ENCODE measurements at regions not wholly inside any gene's neighbourhood (a gene's known extent, or its start where the extent isn't known, plus 50 kb on each side); places are given as distances from the start of the nearest gene placed in this dataset.

DNA sequence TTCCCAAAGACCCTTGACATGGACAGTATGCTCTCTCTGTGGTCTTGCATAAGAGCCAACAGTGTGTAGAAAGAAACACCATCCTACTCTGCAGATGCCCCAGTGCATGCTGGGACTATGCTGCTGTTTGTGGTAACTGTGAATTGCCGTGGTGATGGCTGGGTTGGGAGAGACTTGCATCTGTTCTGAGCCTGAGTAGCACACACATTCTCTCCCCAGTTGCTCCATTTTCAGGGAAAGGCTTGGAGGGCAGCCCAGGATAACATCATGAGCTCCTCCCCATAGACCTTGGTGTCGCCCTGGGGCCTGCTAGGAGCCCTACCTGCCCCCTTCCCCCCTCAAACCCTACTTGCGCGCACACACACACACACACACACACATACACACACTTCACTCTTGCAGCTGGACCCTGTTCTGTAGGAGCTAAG lies 120.9 kb upstream of the IPO9 start:
- TF ChIP-seq, protein P1, sequence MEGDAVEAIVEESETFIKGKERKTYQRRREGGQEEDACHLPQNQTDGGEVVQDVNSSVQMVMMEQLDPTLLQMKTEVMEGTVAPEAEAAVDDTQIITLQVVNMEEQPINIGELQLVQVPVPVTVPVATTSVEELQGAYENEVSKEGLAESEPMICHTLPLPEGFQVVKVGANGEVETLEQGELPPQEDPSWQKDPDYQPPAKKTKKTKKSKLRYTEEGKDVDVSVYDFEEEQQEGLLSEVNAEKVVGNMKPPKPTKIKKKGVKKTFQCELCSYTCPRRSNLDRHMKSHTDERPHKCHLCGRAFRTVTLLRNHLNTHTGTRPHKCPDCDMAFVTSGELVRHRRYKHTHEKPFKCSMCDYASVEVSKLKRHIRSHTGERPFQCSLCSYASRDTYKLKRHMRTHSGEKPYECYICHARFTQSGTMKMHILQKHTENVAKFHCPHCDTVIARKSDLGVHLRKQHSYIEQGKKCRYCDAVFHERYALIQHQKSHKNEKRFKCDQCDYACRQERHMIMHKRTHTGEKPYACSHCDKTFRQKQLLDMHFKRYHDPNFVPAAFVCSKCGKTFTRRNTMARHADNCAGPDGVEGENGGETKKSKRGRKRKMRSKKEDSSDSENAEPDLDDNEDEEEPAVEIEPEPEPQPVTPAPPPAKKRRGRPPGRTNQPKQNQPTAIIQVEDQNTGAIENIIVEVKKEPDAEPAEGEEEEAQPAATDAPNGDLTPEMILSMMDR (conservative IDR thresholded peaks at IDR 0.05): no peak
- Mint-ChIP-seq H3K27ac (no peak overlapping the region), H3K9me3 (no peaks in the 10 kb centered on the region), H3K36me3 (ENCODE audit: low read depth) (no peaks in the 10 kb centered on the region), H3K27me3 (ENCODE audit: insufficient read depth) (no peaks in the 10 kb centered on the region), H3K4me3 (no peak overlapping the region), H3K4me1 (peaks cover 11% of the 10 kb centered on the region)
- Histone ChIP-seq H3K4me1 (ENCODE audit: control insufficient read depth, insufficient read depth, low read length) (peaks cover 2% of the 10 kb centered on the region), H3K27ac (ENCODE audit: low read depth, low read length) (no peak overlapping the region), H3K9me3 (ENCODE audit: control insufficient read depth, low read length) (no peaks in the 10 kb centered on the region), H3K27me3 (ENCODE audit: control insufficient read depth, insufficient read depth, low read length, poor library complexity, severe bottlenecking) (no peaks in the 10 kb centered on the region), H3K9ac (ENCODE audit: extremely low read depth, low read length, poor library complexity, severe bottlenecking) (no peak overlapping the region), H3K4me3 (ENCODE audit: low read length) (no peak overlapping the region), H3K36me3 (ENCODE audit: control insufficient read depth, insufficient read depth, low read length) (no peaks in the 10 kb centered on the region)
- 83% methylated on average over 4 of the region's 4 CpGs; no CpG with 5 or more reads in 1 of the 2 experiments for WGBS, 2 experiments (ENCODE audit: insufficient coverage in 1 of 2, insufficient read length in 1 of 2)
- DNase-seq: no peak

DNA sequence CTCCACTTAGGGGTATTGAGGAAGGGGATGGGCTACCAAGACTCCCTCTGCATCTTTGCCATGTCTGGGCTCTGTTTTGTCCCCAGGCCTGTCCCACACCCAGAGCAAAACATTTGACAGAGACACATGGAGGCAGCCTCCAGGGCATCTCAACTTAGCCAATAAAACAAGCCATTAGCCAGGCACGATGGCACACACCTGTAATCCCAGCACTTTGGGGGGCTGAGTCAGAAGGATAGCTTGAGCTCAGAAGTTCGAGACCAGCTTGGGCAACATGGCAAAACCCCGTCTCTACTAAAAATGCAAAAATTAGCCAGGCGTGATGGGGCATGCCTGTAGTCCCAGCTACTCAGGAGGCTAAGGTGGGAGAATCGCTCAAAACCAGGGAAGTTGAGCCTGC lies 120.3 kb upstream of the IPO9 start:
- Mint-ChIP-seq H3K36me3 (ENCODE audit: low read depth) (no peaks in the 10 kb centered on the region), H3K27me3 (ENCODE audit: insufficient read depth) (no peaks in the 10 kb centered on the region), H3K4me1 (peaks cover 14% of the 10 kb centered on the region), H3K27ac (no peak overlapping the region), H3K4me3 (no peak overlapping the region), H3K9me3 (no peaks in the 10 kb centered on the region)
- Histone ChIP-seq H3K9me3 (ENCODE audit: control insufficient read depth, low read length) (no peaks in the 10 kb centered on the region), H3K4me1 (ENCODE audit: control insufficient read depth, insufficient read depth, low read length) (peaks cover 6% of the 10 kb centered on the region), H3K27me3 (ENCODE audit: control insufficient read depth, insufficient read depth, low read length, poor library complexity, severe bottlenecking) (no peaks in the 10 kb centered on the region), H3K27ac (ENCODE audit: low read depth, low read length) (no peak overlapping the region), H3K9ac (ENCODE audit: extremely low read depth, low read length, poor library complexity, severe bottlenecking) (no peak overlapping the region), H3K4me3 (ENCODE audit: low read length) (no peak overlapping the region), H3K36me3 (ENCODE audit: control insufficient read depth, insufficient read depth, low read length) (no peaks in the 10 kb centered on the region)
- TF ChIP-seq, protein P1 (conservative IDR thresholded peaks at IDR 0.05): no peak
- no peak for DNase-seq
- 80 to 95% methylated on average over 5 of the region's 5 CpGs for WGBS, 2 experiments (ENCODE audit: insufficient coverage in 1 of 2, insufficient read length in 1 of 2)

DNA sequence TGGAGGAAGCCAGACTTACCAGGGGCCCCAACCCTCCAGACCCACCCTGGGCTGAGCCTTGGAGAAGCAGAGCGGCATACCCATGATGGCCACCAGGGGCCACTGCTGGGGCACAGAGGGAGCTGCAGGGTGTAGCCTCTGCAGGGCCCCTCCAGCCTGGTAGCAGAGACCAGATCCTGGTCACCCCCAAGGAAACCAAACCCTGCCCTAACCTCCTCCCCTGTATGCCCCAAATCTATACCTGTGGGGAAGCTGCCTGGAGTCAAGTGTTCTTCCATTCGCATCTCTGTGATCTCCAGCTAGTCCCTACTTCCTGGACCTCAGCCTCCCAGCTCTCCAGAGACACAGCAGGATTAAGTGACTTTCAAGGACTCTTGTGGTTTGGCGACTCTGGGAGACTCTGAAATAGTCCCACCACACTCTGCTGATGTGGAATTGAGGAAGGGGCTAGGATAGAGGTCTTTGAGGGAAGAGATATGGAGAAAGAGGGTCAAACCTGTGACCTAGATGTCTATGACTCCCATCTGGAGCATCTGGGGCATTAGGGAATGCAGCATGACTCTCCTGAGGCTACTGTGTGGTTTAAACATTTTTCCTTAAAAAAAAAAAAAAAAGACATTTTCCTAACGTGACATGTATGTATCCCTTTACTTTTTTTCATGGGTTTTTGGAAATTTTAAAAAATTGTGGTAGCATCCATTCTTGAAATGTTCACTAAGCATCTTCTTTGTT lies 119.2 kb upstream of the IPO9 start:
- no peaks in the 10 kb centered on the region for H3K36me3 ChIP-seq (ENCODE audit: control insufficient read depth, insufficient read depth, low read length)
- 50 to 68% methylated on average over 1 to 4 of the region's 4 CpGs for WGBS, 2 experiments (ENCODE audit: insufficient coverage in 1 of 2, insufficient read length in 1 of 2)
- H3K4me1 ChIP-seq (ENCODE audit: control insufficient read depth, insufficient read depth, low read length): peaks cover 6% of the 10 kb centered on the region
- TF ChIP-seq, protein P1 (conservative IDR thresholded peaks at IDR 0.05): peak; percentile 98
- no peaks in the 10 kb centered on the region for H3K9me3 ChIP-seq (ENCODE audit: control insufficient read depth, low read length)
- H3K9ac ChIP-seq (ENCODE audit: extremely low read depth, low read length, poor library complexity, severe bottlenecking): no peak overlapping the region
- peak; percentile 95 for DNase-seq
- no peak overlapping the region for H3K27ac ChIP-seq (ENCODE audit: low read depth, low read length)
- Mint-ChIP-seq H3K27ac (no peak overlapping the region), H3K9me3 (no peaks in the 10 kb centered on the region), H3K36me3 (ENCODE audit: low read depth) (no peaks in the 10 kb centered on the region), H3K4me3 (no peak overlapping the region), H3K27me3 (ENCODE audit: insufficient read depth) (no peaks in the 10 kb centered on the region), H3K4me1 (peaks cover 14% of the 10 kb centered on the region)
- no peaks in the 10 kb centered on the region for H3K27me3 ChIP-seq (ENCODE audit: control insufficient read depth, insufficient read depth, low read length, poor library complexity, severe bottlenecking)
- H3K4me3 ChIP-seq (ENCODE audit: low read length): no peak overlapping the region
